Esophagus squamous epithelium (tissue), 4 donors: ENCODE measurements at regions not wholly inside any gene's neighbourhood (a gene's known extent, or its start where the extent isn't known, plus 50 kb on each side); places are given as distances from the start of the nearest gene placed in this dataset.
"Not testable (repeated sequence)": the region's sequence is repeated elsewhere in the genome, so short reads cannot be mapped to it uniquely, and the experiment has no call there.

Source experiments
- CTCF ChIP-seq, 6 experiments: fragments of 450-650 bp in 4 of 6; fragments of 200-600 bp in 2 of 6; sonication (generic) in 2 of 6; IDR thresholded peaks; one replicate each; pipeline ENCODE4 v1.5.1; 2016 to 2019; ENCODE audit warnings: antibody characterized with exemption in 6 of 6, mild to moderate bottlenecking in 4 of 6, moderate library complexity in 4 of 6
- POLR2A ChIP-seq, 4 donors: fragments of 450-650 bp; IDR thresholded peaks; one replicate each; pipeline ENCODE4 v1.6.1; 2017; ENCODE audit warnings: antibody characterized with exemption in 4 of 4, mild to moderate bottlenecking in 4 of 4, moderate library complexity in 3 of 4

GRCh38 chr2:210871566-210871965, 315.2 kb downstream of the CPS1 start:
- not testable (repeated sequence) for TF ChIP-seq CTCF, POLR2A (IDR thresholded peaks at IDR 0.05)
